HG03039 (cell line): ENCODE measurements at regions not wholly inside any gene's neighbourhood (a gene's known extent, or its start where the extent isn't known, plus 50 kb on each side); places are given as distances from the start of the nearest gene placed in this dataset.
"Not testable (repeated sequence)": the region's sequence is repeated elsewhere in the genome, so short reads cannot be mapped to it uniquely, and the experiment has no call there.

Source experiments
- ATAC-seq: cut with Tn5 transposase; IDR thresholded peaks from one replicate; pipeline ENCODE4 v1.9.1; 2021; ENCODE audit warnings: mild to moderate bottlenecking, moderate library complexity; ENCODE audit not compliant: unreplicated experiment

- no peak for ATAC-seq
These were observed 798.4 kb upstream of the GRM7 start for GRCh38 chr3:6062261-6063187.

GRCh38 chr3:6066397-6066796, 794.5 kb upstream of the GRM7 start:
- ATAC-seq: no peak

GRCh38 chr3:6066868-6067578, 793.9 kb upstream of the GRM7 start:
- ATAC-seq: not testable (repeated sequence)

- ATAC-seq: no peak
These were observed 786.0 kb upstream of the GRM7 start for GRCh38 chr3:6074952-6075351.

GRCh38 chr3:6078436-6078835, 782.5 kb upstream of the GRM7 start:
- ATAC-seq: no peak

GRCh38 chr3:6079011-6079410, 781.9 kb upstream of the GRM7 start:
- no peak for ATAC-seq

GRCh38 chr3:6079561-6080179, 781.2 kb upstream of the GRM7 start:
- no peak for ATAC-seq

GRCh38 chr3:6088433-6088832, 772.5 kb upstream of the GRM7 start:
- ATAC-seq: no peak

GRCh38 chr3:6089780-6090179, 771.1 kb upstream of the GRM7 start:
- no peak for ATAC-seq

- no peak for ATAC-seq
These were observed 769.7 kb upstream of the GRM7 start for GRCh38 chr3:6091262-6091661.

GRCh38 chr3:6095006-6095405, 765.9 kb upstream of the GRM7 start:
- ATAC-seq: no peak

GRCh38 chr3:6097021-6097420, 763.9 kb upstream of the GRM7 start:
- no peak for ATAC-seq

- ATAC-seq: no peak
These were observed 763.4 kb upstream of the GRM7 start for GRCh38 chr3:6097556-6097955.

- ATAC-seq: no peak
These were observed 762.3 kb upstream of the GRM7 start for GRCh38 chr3:6098516-6099157.

GRCh38 chr3:6099458-6100075, 761.3 kb upstream of the GRM7 start:
- no peak for ATAC-seq

GRCh38 chr3:6105187-6105586, 755.7 kb upstream of the GRM7 start:
- ATAC-seq: no peak

- ATAC-seq: no peak
These were observed 752.0 kb upstream of the GRM7 start for GRCh38 chr3:6108957-6109356.

- no peak for ATAC-seq
These were observed 750.5 kb upstream of the GRM7 start for GRCh38 chr3:6110451-6110850.

GRCh38 chr3:6112546-6112945, 748.4 kb upstream of the GRM7 start:
- no peak for ATAC-seq

GRCh38 chr3:6113338-6113737, 747.6 kb upstream of the GRM7 start:
- ATAC-seq: no peak

GRCh38 chr3:6119367-6119766, 741.5 kb upstream of the GRM7 start:
- no peak for ATAC-seq
